ENCODE measurements at regions not wholly inside any gene's neighbourhood (a gene's known extent, or its start where the extent isn't known, plus 50 kb on each side); places are given as distances from the start of the nearest gene placed in this dataset.

GRCh38 chr4:60656171-60656570 is 544.0 kb upstream of the ADGRL3 start:
- Mint-ChIP-seq H3K4me1 (ENCODE audit: low read depth, unreplicated experiment) (peaks cover 12% of the 10 kb centered on the region), H3K4me3 (ENCODE audit: unreplicated experiment) (no peak overlapping the region), H3K9me3 (ENCODE audit: unreplicated experiment) (no peaks in the 10 kb centered on the region), H3K27me3 (ENCODE audit: low read depth, unreplicated experiment) (no peaks in the 10 kb centered on the region), H3K36me3 (ENCODE audit: low read depth, unreplicated experiment) (no peaks in the 10 kb centered on the region), H3K27ac (ENCODE audit: unreplicated experiment) (no peak overlapping the region)
- Histone ChIP-seq H3K4me2 (ENCODE audit: low read length) (no peak overlapping the region), H3K27ac (ENCODE audit: low read depth, low read length) (no peak overlapping the region), H3K27me3 (ENCODE audit: insufficient read depth, low read length) (no peaks in the 10 kb centered on the region), H3K9ac (ENCODE audit: low read length) (no peak overlapping the region), H2AFZ (ENCODE audit: low read depth, low read length) (no peak overlapping the region), H3K4me1 (ENCODE audit: insufficient read depth, low read length) (no peaks in the 10 kb centered on the region), H3K36me3 (ENCODE audit: insufficient read depth, low read length) (no peaks in the 10 kb centered on the region), H3K4me3 (ENCODE audit: insufficient read depth, low read depth, low read length) (no peak overlapping the region), H3K9me3 (ENCODE audit: insufficient read depth, low read depth, low read length) (no peaks in the 10 kb centered on the region), H3K79me2 (ENCODE audit: insufficient read depth, low read length) (no peaks in the 10 kb centered on the region), H4K20me1 (ENCODE audit: insufficient read depth, low read length) (no peaks in the 10 kb centered on the region)
- no peak for DNase-seq (ENCODE audit: low read depth)
- FAIRE-seq = no peak
- TF ChIP-seq CTCF (IDR thresholded peaks at IDR 0.05; ENCODE audit: insufficient read depth, low read depth, low read length) = no peak
- TF ChIP-seq EZH2 (IDR thresholded peaks at IDR 0.05; ENCODE audit: insufficient read depth, low read length) = no peak

- H3K4me2 ChIP-seq (ENCODE audit: low read length) = no peak overlapping the region
- H3K27me3 Mint-ChIP-seq (ENCODE audit: low read depth, unreplicated experiment) = no peaks in the 10 kb centered on the region
- H3K27ac ChIP-seq (ENCODE audit: low read depth, low read length) = no peak overlapping the region
- H4K20me1 ChIP-seq (ENCODE audit: insufficient read depth, low read length) = no peaks in the 10 kb centered on the region
- no peaks in the 10 kb centered on the region for H3K4me1 ChIP-seq (ENCODE audit: insufficient read depth, low read length)
- TF ChIP-seq EZH2 (IDR thresholded peaks at IDR 0.05; ENCODE audit: insufficient read depth, low read length) = no peak
- TF ChIP-seq CTCF (IDR thresholded peaks at IDR 0.05; ENCODE audit: insufficient read depth, low read depth, low read length) = no peak
- H3K9ac ChIP-seq (ENCODE audit: low read length) = no peak overlapping the region
- H3K9me3 ChIP-seq (ENCODE audit: insufficient read depth, low read depth, low read length) = no peaks in the 10 kb centered on the region
- FAIRE-seq (no peak), DNase-seq (ENCODE audit: low read depth) (no peak)
- no peaks in the 10 kb centered on the region for H3K36me3 Mint-ChIP-seq (ENCODE audit: low read depth, unreplicated experiment)
- no peak overlapping the region for H3K27ac Mint-ChIP-seq (ENCODE audit: unreplicated experiment)
- no peaks in the 10 kb centered on the region for H3K36me3 ChIP-seq (ENCODE audit: insufficient read depth, low read length)
- H3K27me3 ChIP-seq (ENCODE audit: insufficient read depth, low read length) = no peaks in the 10 kb centered on the region
- H3K9me3 Mint-ChIP-seq (ENCODE audit: unreplicated experiment) = no peaks in the 10 kb centered on the region
- H3K4me3 ChIP-seq (ENCODE audit: insufficient read depth, low read depth, low read length) = no peak overlapping the region
- H2AFZ ChIP-seq (ENCODE audit: low read depth, low read length) = peak overlapping the region; percentile 47
- H3K79me2 ChIP-seq (ENCODE audit: insufficient read depth, low read length) = no peaks in the 10 kb centered on the region
- no peak overlapping the region for H3K4me3 Mint-ChIP-seq (ENCODE audit: unreplicated experiment)
- peaks cover 12% of the 10 kb centered on the region for H3K4me1 Mint-ChIP-seq (ENCODE audit: low read depth, unreplicated experiment)
Observed at GRCh38 chr4:60657041-60657440, 543.1 kb upstream of the ADGRL3 start.

GRCh38 chr4:60657807-60658206 is 542.3 kb upstream of the ADGRL3 start:
- no peak for TF ChIP-seq CTCF (IDR thresholded peaks at IDR 0.05; ENCODE audit: insufficient read depth, low read depth, low read length)
- no peak for TF ChIP-seq EZH2 (IDR thresholded peaks at IDR 0.05; ENCODE audit: insufficient read depth, low read length)
- H3K27me3 Mint-ChIP-seq (ENCODE audit: low read depth, unreplicated experiment) = no peaks in the 10 kb centered on the region
- no peak overlapping the region for H3K4me3 Mint-ChIP-seq (ENCODE audit: unreplicated experiment)
- FAIRE-seq = no peak
- H3K27ac Mint-ChIP-seq (ENCODE audit: unreplicated experiment) = no peak overlapping the region
- Histone ChIP-seq H3K36me3 (ENCODE audit: insufficient read depth, low read length) (no peaks in the 10 kb centered on the region), H3K4me1 (ENCODE audit: insufficient read depth, low read length) (no peaks in the 10 kb centered on the region), H3K79me2 (ENCODE audit: insufficient read depth, low read length) (no peaks in the 10 kb centered on the region), H3K4me3 (ENCODE audit: insufficient read depth, low read depth, low read length) (no peak overlapping the region), H3K27me3 (ENCODE audit: insufficient read depth, low read length) (no peaks in the 10 kb centered on the region), H3K9me3 (ENCODE audit: insufficient read depth, low read depth, low read length) (no peaks in the 10 kb centered on the region), H3K4me2 (ENCODE audit: low read length) (no peak overlapping the region), H4K20me1 (ENCODE audit: insufficient read depth, low read length) (no peaks in the 10 kb centered on the region), H2AFZ (ENCODE audit: low read depth, low read length) (no peak overlapping the region), H3K9ac (ENCODE audit: low read length) (no peak overlapping the region), H3K27ac (ENCODE audit: low read depth, low read length) (no peak overlapping the region)
- H3K4me1 Mint-ChIP-seq (ENCODE audit: low read depth, unreplicated experiment) = peaks cover 7% of the 10 kb centered on the region
- DNase-seq (ENCODE audit: low read depth) = no peak
- H3K9me3 Mint-ChIP-seq (ENCODE audit: unreplicated experiment) = no peaks in the 10 kb centered on the region
- H3K36me3 Mint-ChIP-seq (ENCODE audit: low read depth, unreplicated experiment) = no peaks in the 10 kb centered on the region

Data from astrocyte (in vitro differentiated cells and primary cell).